HG03432 (cell line): ENCODE measurements at regions not wholly inside any gene's neighbourhood (a gene's known extent, or its start where the extent isn't known, plus 50 kb on each side); places are given as distances from the start of the nearest gene placed in this dataset.

Experiments used
- ATAC-seq: cut with Tn5 transposase; IDR thresholded peaks from one replicate; pipeline ENCODE4 v1.9.1; 2021; ENCODE audit warnings: mild to moderate bottlenecking, moderate library complexity; ENCODE audit not compliant: unreplicated experiment

- ATAC-seq: no peak
These were observed 271.4 kb upstream of the C11orf87 start for GRCh38 chr11:109150581-109150980.

DNA sequence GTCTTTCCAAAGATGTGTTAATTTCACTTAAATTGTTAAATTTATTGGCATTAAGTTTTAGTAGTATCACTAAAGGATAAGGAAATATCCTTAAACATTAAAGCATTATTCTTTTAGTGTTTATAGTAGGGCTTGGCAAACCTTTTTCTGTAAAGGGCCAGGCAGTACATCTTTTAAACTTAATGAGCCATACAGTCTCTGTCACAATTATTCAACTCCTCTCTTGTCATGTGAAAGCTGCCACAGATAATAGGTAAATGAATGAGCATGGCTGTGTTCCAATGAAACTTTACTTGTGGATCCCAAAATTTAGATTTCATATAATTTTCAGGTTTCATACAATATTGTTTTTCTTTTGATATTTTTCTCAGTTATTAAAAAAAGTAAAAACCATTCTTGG, 268.2 kb upstream of the C11orf87 start:
- no peak for ATAC-seq

DNA sequence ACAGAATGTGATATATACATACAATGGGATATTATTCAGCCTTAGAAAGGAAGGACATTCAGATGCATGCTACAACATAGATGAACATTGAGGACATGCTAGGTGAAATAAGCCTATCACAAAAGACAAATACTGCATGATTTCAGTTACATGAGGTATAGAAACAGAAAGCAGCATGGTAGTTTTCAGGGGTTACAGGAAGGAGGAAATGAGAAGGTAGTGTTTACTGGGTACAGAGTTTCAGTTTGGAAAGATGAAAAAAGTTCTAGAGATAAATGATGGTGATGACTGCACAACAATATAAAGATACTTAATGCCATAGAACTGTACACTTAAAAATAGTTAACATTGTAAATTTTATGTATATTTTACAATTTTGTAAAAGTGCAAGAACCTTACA, 266.7 kb upstream of the C11orf87 start:
- peak; percentile 84 for ATAC-seq

DNA sequence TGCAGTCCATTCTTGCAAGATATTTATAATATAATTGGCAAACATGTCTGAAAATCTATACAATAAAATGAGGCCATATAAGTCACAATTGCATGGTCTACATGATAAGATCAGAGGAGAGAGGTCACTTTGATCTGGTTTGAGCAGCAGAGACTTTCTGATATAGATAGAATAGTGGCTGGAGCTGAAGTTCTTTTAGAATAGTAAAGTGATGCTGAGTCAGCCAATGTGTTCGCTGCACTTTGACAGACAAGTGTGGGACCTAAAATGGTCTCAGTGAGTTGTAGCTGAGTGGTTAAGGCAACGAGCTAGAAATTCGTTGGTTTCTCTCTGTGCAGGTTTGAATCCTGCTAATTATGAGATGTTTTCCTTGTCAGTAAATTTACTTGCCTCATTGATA, 257.0 kb upstream of the C11orf87 start:
- ATAC-seq: no peak

GRCh38 chr11:109166441-109166840, 255.5 kb upstream of the C11orf87 start:
- no peak for ATAC-seq

- ATAC-seq: no peak
These were observed 248.5 kb upstream of the C11orf87 start for GRCh38 chr11:109173504-109173903.

GRCh38 chr11:109184376-109184775, 237.6 kb upstream of the C11orf87 start:
- ATAC-seq: no peak

DNA sequence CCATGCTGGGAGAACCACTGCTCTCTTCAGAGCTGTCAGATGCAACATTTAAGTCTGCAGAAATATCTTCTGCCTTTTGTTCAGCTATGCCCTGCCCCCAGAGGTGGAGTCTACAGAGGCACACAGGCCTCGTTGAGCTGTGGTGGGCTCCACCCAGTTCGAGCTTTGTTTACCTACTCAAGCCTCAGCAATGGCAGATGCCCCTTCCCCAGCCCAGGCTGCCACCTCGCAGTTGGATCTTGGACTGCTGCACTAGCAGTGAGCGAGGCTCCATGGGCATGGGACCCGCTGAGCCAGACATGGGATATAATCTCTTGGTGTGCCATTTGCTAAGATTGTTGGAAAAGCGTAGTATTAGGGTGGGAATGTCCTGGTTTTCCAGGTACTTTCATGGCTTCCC, 229.1 kb upstream of the C11orf87 start:
- no peak for ATAC-seq

GRCh38 chr11:109193880-109194279, 228.1 kb upstream of the C11orf87 start:
- no peak for ATAC-seq

- no peak for ATAC-seq
These were observed 226.0 kb upstream of the C11orf87 start for GRCh38 chr11:109196016-109196415.

DNA sequence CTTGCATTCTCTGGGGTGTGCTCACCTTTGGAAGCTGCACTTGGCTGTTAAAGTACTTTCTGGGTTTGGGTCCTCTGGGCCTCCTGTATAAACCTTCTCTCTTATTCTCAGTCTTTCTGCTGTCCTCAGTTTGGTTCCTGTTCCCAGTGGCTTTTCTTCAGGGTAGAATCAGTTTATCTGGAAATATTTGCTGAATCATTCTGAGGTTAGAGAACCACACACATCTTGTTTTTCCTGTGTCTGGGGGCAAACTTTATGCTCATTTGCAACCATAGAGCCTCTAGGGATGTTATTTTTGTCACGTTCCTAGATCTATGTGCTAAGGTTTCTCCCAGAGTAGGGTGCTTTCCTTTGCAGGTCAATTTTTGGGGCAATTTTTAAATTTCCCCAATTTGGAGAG, 224.3 kb upstream of the C11orf87 start:
- ATAC-seq: no peak

- no peak for ATAC-seq
These were observed 218.8 kb upstream of the C11orf87 start for GRCh38 chr11:109203176-109203575.

- ATAC-seq: no peak
These were observed 216.7 kb upstream of the C11orf87 start for GRCh38 chr11:109205312-109205711.

DNA sequence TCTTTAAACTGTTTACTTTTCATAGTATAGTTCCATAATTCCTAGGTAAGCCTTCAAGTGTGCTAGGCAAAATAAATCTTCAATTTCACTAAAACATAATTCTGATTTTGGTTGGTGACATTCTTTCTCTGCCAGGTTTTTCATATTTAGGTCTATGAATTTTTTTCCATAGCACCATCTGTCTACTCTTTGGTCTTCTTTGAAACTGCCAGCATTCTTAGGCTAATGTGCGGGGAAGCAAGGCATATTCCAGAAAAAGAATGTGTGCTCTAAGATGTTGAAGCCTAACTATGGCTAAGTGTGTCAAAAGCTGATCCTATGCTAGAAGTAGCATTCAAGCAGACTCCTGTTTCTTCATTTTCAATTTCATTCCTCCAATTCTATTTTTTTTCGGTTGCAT, 213.9 kb upstream of the C11orf87 start:
- no peak for ATAC-seq

DNA sequence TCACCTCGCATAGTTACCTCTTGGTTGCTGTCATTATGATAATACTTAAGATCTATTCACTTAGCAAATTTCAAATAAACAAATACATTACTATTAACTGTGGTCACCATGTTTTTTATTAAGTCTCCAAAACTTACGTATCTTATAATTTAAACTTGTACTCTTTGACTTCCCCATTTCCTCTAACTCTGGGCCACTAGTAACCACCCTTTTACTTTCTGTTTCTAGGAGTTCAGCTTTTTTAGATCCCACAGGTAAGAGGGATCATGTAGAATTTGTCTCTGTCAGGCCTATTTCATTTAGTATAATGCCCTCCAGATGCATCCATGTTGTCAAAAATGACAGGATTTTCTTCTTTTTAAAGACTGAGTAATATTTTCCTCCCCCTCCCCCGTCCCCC, 212.4 kb upstream of the C11orf87 start:
- no peak for ATAC-seq

DNA sequence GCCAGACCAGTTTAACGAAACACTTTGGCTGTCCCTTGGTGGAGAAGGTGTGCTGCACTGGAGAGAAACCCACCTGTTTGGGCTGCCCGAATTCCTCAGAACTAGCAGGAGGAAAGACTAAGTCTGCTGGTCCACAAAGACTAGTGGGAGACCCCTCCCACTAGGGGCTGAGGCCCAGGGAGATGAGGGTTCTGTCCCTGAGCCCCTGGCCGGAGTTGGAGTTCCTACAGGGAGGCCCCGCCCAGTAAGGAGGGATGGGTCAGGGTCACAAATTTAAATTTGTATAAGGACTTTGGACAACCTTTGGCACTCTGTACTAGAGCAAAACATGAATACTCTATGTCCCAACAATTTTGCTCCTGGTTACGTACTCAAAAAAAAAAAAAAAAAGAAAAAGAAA, 200.8 kb upstream of the C11orf87 start:
- ATAC-seq: no peak

DNA sequence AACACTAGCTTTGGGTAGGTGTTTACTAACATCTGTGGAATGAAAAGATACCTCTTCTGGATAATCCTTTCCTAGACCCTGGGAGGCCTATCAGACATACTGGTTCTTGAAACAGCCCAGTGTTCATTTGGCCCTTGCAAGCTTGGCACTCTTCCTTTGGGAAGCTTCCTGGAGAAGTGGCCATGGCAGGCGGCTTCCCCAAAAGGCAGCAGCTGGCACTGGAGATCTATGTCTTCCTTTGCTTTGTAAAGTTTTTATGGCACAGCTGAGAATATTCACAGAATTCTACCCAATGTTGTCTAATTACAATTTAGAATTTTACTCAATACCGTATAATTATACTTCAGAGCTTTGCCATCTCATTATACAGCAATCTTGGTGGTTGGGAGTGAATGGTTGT, 199.2 kb upstream of the C11orf87 start:
- no peak for ATAC-seq

DNA sequence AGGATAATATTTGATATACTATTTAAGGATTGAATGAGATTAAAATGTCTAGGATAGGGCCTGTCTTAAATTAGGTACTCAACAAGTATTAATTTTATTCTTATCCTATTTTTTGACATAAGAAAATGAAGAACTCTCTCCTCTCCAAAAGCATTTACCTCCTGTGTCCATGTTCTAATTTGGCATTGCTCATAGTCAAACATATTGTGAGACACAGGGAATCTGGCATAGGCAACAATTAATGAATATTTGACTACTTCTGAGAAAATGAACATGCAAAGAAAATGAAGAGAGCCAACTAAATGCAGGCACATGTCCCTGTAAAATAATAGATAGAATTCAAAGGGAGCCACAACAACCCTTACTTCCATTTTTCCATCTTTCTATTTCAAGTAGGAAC, 198.5 kb upstream of the C11orf87 start:
- no peak for ATAC-seq

- no peak for ATAC-seq
These were observed 192.3 kb upstream of the C11orf87 start for GRCh38 chr11:109229682-109230081.

DNA sequence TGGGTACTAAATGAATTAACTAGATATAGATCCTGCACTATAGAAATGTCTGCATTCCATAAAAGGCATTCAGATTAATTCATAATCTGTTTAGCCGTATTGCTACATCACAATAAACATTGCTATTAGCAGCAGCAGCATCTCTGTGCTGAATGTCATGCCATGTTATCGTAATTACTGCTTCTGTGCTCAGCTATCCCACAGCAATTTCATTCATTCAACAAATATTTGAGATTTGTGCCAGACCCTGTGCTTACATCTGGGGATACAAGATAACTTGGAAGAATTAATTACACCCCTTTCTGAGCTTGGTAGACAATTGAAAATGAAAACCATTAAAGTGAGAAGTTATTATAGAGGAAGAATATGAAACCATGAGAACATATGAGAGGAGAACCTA, 185.8 kb upstream of the C11orf87 start:
- no peak for ATAC-seq

GRCh38 chr11:109236696-109237095, 185.3 kb upstream of the C11orf87 start:
- no peak for ATAC-seq

DNA sequence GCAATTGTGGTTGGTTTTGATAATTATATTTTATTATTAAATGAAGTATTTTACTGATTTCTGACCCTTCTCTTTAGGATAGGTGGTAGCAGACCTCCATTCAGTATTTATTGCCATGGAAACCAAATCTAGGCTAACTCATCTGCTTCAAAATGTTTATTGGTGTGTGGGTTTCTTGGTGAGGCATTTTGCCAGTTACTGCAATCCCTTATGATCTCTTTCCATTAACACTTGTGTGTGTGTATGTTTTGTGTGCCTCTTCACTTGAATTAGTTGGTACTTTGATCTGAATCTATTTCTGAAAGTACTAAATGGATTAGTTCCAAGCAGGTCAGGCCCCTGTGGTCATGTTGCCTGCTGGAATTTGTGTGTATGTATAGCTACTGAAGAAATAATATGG, 184.4 kb upstream of the C11orf87 start:
- ATAC-seq: no peak

GRCh38 chr11:109241988-109242536, 179.9 kb upstream of the C11orf87 start:
- no peak for ATAC-seq

DNA sequence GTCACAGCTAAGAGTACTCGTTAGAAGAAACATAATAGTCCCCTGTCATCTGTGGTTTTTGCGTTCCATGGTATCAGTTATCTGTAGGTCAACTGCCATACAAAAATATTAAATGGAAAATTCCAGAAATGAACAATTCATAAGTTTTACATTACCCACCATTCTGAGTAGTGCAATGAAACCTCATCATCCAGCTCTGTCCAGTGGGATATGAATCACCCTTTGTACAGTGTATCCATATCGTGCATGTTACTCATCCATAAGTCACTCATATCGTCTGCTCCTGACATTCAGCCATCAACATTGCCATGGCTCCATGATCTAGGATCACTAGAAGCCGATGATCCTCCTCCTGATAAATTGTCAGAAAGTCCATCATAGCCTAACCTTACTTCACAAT, 174.9 kb upstream of the C11orf87 start:
- ATAC-seq: no peak
